HCT116 (cell line): ENCODE measurements at regions not wholly inside any gene's neighbourhood (a gene's known extent, or its start where the extent isn't known, plus 50 kb on each side); places are given as distances from the start of the nearest gene placed in this dataset.

ENCODE experiments used
- ATAC-seq: fragments of 200-7000 bp; cut with Tn5 transposase; 2 replicates; pipeline ENCODE4 v1.9.1; 2020; ENCODE audit warnings: mild to moderate bottlenecking, moderate library complexity
- BruUV-seq: library from RNA; stranded (reverse); fragments of 400-500 nt; replicated peaks from 2 replicates; lab custom pipeline; 2021; lab: Mats Ljungman, UMichigan
- CTCF ChIA-PET: fragments of 300-600 bp; sonication (Branson Sonifier 250); formaldehyde crosslinking; loops from one replicate; lab custom pipeline; 2021; ENCODE audit warnings: antibody characterized with exemption; lab: Charles Lee
- POLR2A ChIA-PET: fragments of 300-600, 350-600 bp; sonication (Branson Sonifier 250); formaldehyde crosslinking; loops from one replicate; lab custom pipeline; 2021; ENCODE audit warnings: antibody characterized with exemption; lab: Charles Lee
- RAD21 ChIA-PET, 2 experiments: fragments of 300-600 bp; sonication (Branson Sonifier 250); formaldehyde crosslinking; loops; one replicate each; lab custom pipeline; 2023; ENCODE audit warnings: low total read pairs in 2 of 2; ENCODE audit not compliant: uncharacterized antibody in 2 of 2, unreplicated experiment in 2 of 2, low non-redundant PET in 1 of 2; lab: Charles Lee
- DNase-seq: peaks from one replicate; pipeline ENCODE4 v3.0.0-alpha.2; 2010; ENCODE audit warnings: low read depth, low spot score
- H2AFZ ChIP-seq: fragments of 200-600 bp; shearing (Covaris generic), sonication (generic); 2 replicates; pipeline ENCODE4 v1.6.1; 2017; ENCODE audit warnings: low read depth, mixed run types, mixed read lengths, antibody characterized with exemption, low read length; ENCODE audit not compliant: poor library complexity, severe bottlenecking
- H3K27ac ChIP-seq: 2 replicates; pipeline ENCODE4 v1.5.1; 2012; ENCODE audit warnings: low read depth, low read length
- H3K27me3 ChIP-seq: fragments of 200-600 bp; sonication (generic); 2 replicates; pipeline ENCODE4 v1.6.1; 2016; ENCODE audit warnings: mixed run types, low read length, mixed read lengths; ENCODE audit not compliant: insufficient read depth
- H3K36me3 ChIP-seq, 2 experiments: fragments of 200-500 bp in 1 of 2; fragments of 200-600 bp in 1 of 2; sonication (Bioruptor generic) in 1 of 2; sonication (generic) in 1 of 2; 2 replicates each; pipeline versions ENCODE4 v1.5.1 to v1.6.1; 2014 to 2016; ENCODE audit warnings: low read length in 2 of 2, inconsistent platforms in 1 of 2, mixed read lengths in 1 of 2, mixed run types in 1 of 2; ENCODE audit not compliant: insufficient read depth in 2 of 2, control insufficient read depth in 1 of 2
- H3K4me1 ChIP-seq, 2 experiments: fragments of 200-600 bp in 1 of 2; sonication (generic) in 1 of 2; 2 replicates each; pipeline versions ENCODE4 v1.5.1 to v1.6.1; 2012 to 2017; ENCODE audit warnings: low read length in 2 of 2, inconsistent platforms in 1 of 2, mild to moderate bottlenecking in 1 of 2, mixed read lengths in 1 of 2, mixed run types in 1 of 2, moderate library complexity in 1 of 2; ENCODE audit not compliant: insufficient read depth in 2 of 2, control insufficient read depth in 1 of 2
- H3K4me2 ChIP-seq: fragments of 200-600 bp; sonication (generic); 2 replicates; pipeline ENCODE4 v1.6.1; 2017; ENCODE audit warnings: mixed run types, low read length, mixed read lengths
- H3K4me3 ChIP-seq, 2 experiments: fragments of 200-600 bp in 1 of 2; sonication (generic) in 1 of 2; replicated peaks in 1 of 2; 2 replicates each; pipeline ENCODE4 v1.5.1; 2011 to 2016; ENCODE audit warnings: low read length in 2 of 2, control low read depth in 1 of 2, low read depth in 1 of 2, mild to moderate bottlenecking in 1 of 2, mixed read lengths in 1 of 2, mixed run types in 1 of 2
- H3K79me2 ChIP-seq: fragments of 200-600 bp; sonication (generic); 2 replicates; pipeline ENCODE4 v1.6.1; 2017; ENCODE audit warnings: mild to moderate bottlenecking, mixed run types, low read length, moderate library complexity, mixed read lengths; ENCODE audit not compliant: insufficient read depth
- H3K9ac ChIP-seq: fragments of 200-600 bp; sonication (generic); 2 replicates; pipeline ENCODE4 v1.6.1; 2016; ENCODE audit warnings: low read length, mixed read lengths
- H3K9me2 ChIP-seq: fragments of 200-600 bp; sonication (generic), shearing (Covaris generic); 2 replicates; pipeline ENCODE4 v1.6.1; 2017; ENCODE audit warnings: mixed run types, mild to moderate bottlenecking, moderate library complexity; ENCODE audit not compliant: insufficient read depth
- H3K9me3 ChIP-seq, 2 experiments: fragments of 200-500 bp in 1 of 2; fragments of 200-600 bp in 1 of 2; sonication (Bioruptor generic) in 1 of 2; sonication (generic) in 1 of 2; 2 replicates each; pipeline ENCODE4 v1.6.1; 2014 to 2017; ENCODE audit warnings: low read length in 2 of 2, mixed read lengths in 2 of 2, inconsistent platforms in 1 of 2, low read depth in 1 of 2, mild to moderate bottlenecking in 1 of 2, mixed run types in 1 of 2, moderate library complexity in 1 of 2; ENCODE audit not compliant: control insufficient read depth in 1 of 2, insufficient read depth in 1 of 2
- H4K20me1 ChIP-seq: fragments of 200-600 bp; sonication (generic), shearing (Covaris generic); 2 replicates; pipeline ENCODE4 v1.6.1; 2017; ENCODE audit warnings: mixed run types, mild to moderate bottlenecking, moderate library complexity; ENCODE audit not compliant: insufficient read depth
- CEBPB ChIP-seq: IDR thresholded peaks from 2 replicates; pipeline ENCODE4 v1.6.1; 2012; ENCODE audit warnings: low read depth
- ELF1 ChIP-seq: IDR thresholded peaks from 2 replicates; pipeline ENCODE4 v1.6.1; 2012; ENCODE audit warnings: low read depth, borderline replicate concordance
- EZH2phosphoT487 ChIP-seq: fragments of 200-600 bp; IDR thresholded peaks from 2 replicates; pipeline ENCODE4 v1.6.1; 2018; ENCODE audit warnings: antibody characterized with exemption, borderline replicate concordance
- FOSL1 ChIP-seq: IDR thresholded peaks from 2 replicates; pipeline ENCODE4 v1.6.1; 2012; ENCODE audit warnings: low read depth
- JUND ChIP-seq: IDR thresholded peaks from 2 replicates; pipeline ENCODE4 v1.6.1; 2012
- POLR2AphosphoS5 ChIP-seq: IDR thresholded peaks from 2 replicates; pipeline ENCODE4 v1.6.1; 2011; ENCODE audit warnings: mild to moderate bottlenecking, low read depth, low read length, moderate library complexity
- SIN3A ChIP-seq: IDR thresholded peaks from 2 replicates; pipeline ENCODE4 v1.6.1; 2012; ENCODE audit warnings: low read depth
- SRF ChIP-seq: IDR thresholded peaks from 2 replicates; pipeline ENCODE4 v1.6.1; 2012; ENCODE audit warnings: low read depth
- TCF7L2 ChIP-seq: IDR thresholded peaks from 2 replicates; pipeline ENCODE4 v1.7.0; 2011; ENCODE audit warnings: borderline replicate concordance, inconsistent platforms; ENCODE audit not compliant: insufficient read depth, insufficient read length; ENCODE audit errors: extremely low read depth
- YY1 ChIP-seq: IDR thresholded peaks from 2 replicates; pipeline ENCODE4 v1.6.1; 2011; ENCODE audit warnings: low read length, low read depth, moderate library complexity, mild to moderate bottlenecking; ENCODE audit not compliant: insufficient replicate concordance; ENCODE audit errors: extremely low read depth
- ZFX ChIP-seq: fragments of 450-650 bp; IDR thresholded peaks from 2 replicates; pipeline ENCODE4 v1.6.1; 2017
- ZNF274 ChIP-seq: fragments of 200-500 bp; sonication (Bioruptor generic); IDR thresholded peaks from 2 replicates; pipeline ENCODE4 v1.6.1; 2014; ENCODE audit warnings: mild to moderate bottlenecking, low read depth, low read length, inconsistent platforms
- intact Hi-C: fragments of 100-400 bp; cut with micrococcal nuclease; formaldehyde crosslinking; loops from 2 replicates; pipeline ENCODE4 v1.10.0; 2022
- TF ChIP-seq, protein P1 (sequence below): IDR thresholded peaks from 2 replicates; pipeline ENCODE4 v1.6.1; 2012; ENCODE audit warnings: low read depth
- TF ChIP-seq, protein P2 (sequence below), 3 experiments: fragments of 200-600 bp in 1 of 3; sonication (generic) in 1 of 3; IDR thresholded peaks in 2 of 3; conservative IDR thresholded peaks in 1 of 3; 2 replicates each; pipeline ENCODE4 v1.5.1; 2012 to 2017; ENCODE audit warnings: low read depth in 2 of 3, low read length in 2 of 3, antibody characterized with exemption in 1 of 3, borderline replicate concordance in 1 of 3, control low read depth in 1 of 3, mild to moderate bottlenecking in 1 of 3, mixed read lengths in 1 of 3, mixed run types in 1 of 3, moderate library complexity in 1 of 3; ENCODE audit not compliant: insufficient read depth in 1 of 3
- TF ChIP-seq, protein P3 (sequence below): IDR thresholded peaks from 2 replicates; pipeline ENCODE4 v1.6.1; 2012
- TF ChIP-seq, protein P4 (sequence below): IDR thresholded peaks from 2 replicates; pipeline ENCODE4 v1.6.1; 2012

DNA sequence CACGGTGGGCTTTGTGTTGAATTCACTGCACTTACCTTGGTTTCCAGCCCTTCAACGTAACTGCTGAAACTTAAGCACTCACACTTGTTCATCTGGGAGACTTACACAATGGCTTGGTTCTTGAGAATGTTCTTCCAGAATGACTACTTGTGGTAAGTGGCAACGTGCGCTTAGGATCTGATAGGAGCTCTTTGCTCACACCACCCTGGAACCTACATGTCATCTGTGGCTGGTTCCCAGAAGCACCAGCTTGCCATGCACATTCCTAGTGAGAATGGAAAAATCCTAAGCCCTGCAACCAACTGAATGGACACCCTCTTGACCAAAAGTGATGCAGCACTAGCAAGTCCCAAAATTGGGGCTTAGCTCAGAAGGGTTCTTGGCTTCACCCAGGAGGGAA lies 59.0 kb upstream of the FAM181A start:
- RAD21 ChIA-PET = no interaction called here
- ATAC-seq = no peak
- no peak for TF ChIP-seq SRF
- TF ChIP-seq TCF7L2 = no peak
- no peak for TF ChIP-seq POLR2AphosphoS5
- TF ChIP-seq EZH2phosphoT487 = no peak
- TF ChIP-seq YY1 = no peak
- BruUV-seq = no TSS peak
- Histone ChIP-seq H3K4me3 (no peak overlapping the region), H3K9me3 (no peaks in the 10 kb centered on the region), H3K4me2 (no peak overlapping the region), H3K36me3 (no peaks in the 10 kb centered on the region), H2AFZ (no peak overlapping the region), H3K27me3 (peaks cover 68% of the 10 kb centered on the region), H3K9me2 (no peaks in the 10 kb centered on the region), H3K27ac (no peak overlapping the region), H4K20me1 (no peaks in the 10 kb centered on the region), H3K79me2 (no peaks in the 10 kb centered on the region), H3K4me1 (no peaks in the 10 kb centered on the region), H3K9ac (no peak overlapping the region)
- intact Hi-C loops = no loop called here
- CTCF ChIA-PET = no interaction called here
- DNase-seq = no peak
- POLR2A ChIA-PET = no interaction called here

DNA sequence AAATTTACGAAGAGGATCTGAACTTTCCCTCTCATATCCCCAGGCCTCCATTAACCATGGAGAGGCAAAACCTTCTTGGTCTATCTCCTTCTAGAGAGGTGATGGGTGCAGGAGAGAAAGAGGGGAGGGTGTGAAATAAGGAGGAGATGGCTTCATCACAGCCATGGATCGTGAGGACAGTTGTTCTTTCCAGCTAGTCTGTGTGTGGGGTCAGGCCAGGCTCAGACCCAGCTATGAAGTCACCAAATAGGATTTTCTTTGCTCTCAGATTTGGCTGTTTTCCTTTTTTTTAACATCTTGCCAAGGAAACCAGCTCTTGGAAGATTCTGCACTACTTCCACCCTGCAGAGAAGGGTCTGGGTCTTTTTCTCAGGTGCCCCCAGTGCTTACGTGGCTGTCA lies 64.9 kb upstream of the FAM181A start:
- no peaks in the 10 kb centered on the region for H3K9me3 ChIP-seq
- BruUV-seq = no TSS peak
- H2AFZ ChIP-seq = no peak overlapping the region
- H3K79me2 ChIP-seq = no peaks in the 10 kb centered on the region
- H3K9me2 ChIP-seq = no peaks in the 10 kb centered on the region
- no peak overlapping the region for H3K4me2 ChIP-seq
- no peak overlapping the region for H3K9ac ChIP-seq
- no peaks in the 10 kb centered on the region for H3K36me3 ChIP-seq
- H3K27ac ChIP-seq = no peak overlapping the region
- CTCF ChIA-PET = no interaction called here
- H3K27me3 ChIP-seq = peaks cover 51% of the 10 kb centered on the region
- no peak for DNase-seq
- POLR2A ChIA-PET = no interaction called here
- intact Hi-C loops = no loop called here
- no peaks in the 10 kb centered on the region for H4K20me1 ChIP-seq
- H3K4me1 ChIP-seq = no peaks in the 10 kb centered on the region
- RAD21 ChIA-PET = no interaction called here
- H3K4me3 ChIP-seq = no peak overlapping the region
- no peak for ATAC-seq
- TF ChIP-seq CEBPB = no peak
- TF ChIP-seq YY1 = no peak
- no peak for TF ChIP-seq TCF7L2
- no peak for TF ChIP-seq SIN3A
- no peak for TF ChIP-seq ZNF274
- TF ChIP-seq, protein P1, sequence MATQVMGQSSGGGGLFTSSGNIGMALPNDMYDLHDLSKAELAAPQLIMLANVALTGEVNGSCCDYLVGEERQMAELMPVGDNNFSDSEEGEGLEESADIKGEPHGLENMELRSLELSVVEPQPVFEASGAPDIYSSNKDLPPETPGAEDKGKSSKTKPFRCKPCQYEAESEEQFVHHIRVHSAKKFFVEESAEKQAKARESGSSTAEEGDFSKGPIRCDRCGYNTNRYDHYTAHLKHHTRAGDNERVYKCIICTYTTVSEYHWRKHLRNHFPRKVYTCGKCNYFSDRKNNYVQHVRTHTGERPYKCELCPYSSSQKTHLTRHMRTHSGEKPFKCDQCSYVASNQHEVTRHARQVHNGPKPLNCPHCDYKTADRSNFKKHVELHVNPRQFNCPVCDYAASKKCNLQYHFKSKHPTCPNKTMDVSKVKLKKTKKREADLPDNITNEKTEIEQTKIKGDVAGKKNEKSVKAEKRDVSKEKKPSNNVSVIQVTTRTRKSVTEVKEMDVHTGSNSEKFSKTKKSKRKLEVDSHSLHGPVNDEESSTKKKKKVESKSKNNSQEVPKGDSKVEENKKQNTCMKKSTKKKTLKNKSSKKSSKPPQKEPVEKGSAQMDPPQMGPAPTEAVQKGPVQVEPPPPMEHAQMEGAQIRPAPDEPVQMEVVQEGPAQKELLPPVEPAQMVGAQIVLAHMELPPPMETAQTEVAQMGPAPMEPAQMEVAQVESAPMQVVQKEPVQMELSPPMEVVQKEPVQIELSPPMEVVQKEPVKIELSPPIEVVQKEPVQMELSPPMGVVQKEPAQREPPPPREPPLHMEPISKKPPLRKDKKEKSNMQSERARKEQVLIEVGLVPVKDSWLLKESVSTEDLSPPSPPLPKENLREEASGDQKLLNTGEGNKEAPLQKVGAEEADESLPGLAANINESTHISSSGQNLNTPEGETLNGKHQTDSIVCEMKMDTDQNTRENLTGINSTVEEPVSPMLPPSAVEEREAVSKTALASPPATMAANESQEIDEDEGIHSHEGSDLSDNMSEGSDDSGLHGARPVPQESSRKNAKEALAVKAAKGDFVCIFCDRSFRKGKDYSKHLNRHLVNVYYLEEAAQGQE = no peak
- TF ChIP-seq, protein P2, sequence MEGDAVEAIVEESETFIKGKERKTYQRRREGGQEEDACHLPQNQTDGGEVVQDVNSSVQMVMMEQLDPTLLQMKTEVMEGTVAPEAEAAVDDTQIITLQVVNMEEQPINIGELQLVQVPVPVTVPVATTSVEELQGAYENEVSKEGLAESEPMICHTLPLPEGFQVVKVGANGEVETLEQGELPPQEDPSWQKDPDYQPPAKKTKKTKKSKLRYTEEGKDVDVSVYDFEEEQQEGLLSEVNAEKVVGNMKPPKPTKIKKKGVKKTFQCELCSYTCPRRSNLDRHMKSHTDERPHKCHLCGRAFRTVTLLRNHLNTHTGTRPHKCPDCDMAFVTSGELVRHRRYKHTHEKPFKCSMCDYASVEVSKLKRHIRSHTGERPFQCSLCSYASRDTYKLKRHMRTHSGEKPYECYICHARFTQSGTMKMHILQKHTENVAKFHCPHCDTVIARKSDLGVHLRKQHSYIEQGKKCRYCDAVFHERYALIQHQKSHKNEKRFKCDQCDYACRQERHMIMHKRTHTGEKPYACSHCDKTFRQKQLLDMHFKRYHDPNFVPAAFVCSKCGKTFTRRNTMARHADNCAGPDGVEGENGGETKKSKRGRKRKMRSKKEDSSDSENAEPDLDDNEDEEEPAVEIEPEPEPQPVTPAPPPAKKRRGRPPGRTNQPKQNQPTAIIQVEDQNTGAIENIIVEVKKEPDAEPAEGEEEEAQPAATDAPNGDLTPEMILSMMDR (IDR thresholded peaks at IDR 0.05 in 2 of 3, conservative IDR thresholded peaks at IDR 0.05 in 1 of 3; ENCODE audit: borderline replicate concordance in 1 of 3, insufficient read depth in 1 of 3, low read depth in 2 of 3, low read length in 2 of 3) = no peak
- TF ChIP-seq FOSL1 = no peak
- no peak for TF ChIP-seq ZFX
- no peak for TF ChIP-seq ELF1
- TF ChIP-seq, protein P3, sequence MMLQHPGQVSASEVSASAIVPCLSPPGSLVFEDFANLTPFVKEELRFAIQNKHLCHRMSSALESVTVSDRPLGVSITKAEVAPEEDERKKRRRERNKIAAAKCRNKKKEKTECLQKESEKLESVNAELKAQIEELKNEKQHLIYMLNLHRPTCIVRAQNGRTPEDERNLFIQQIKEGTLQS = no peak
- TF ChIP-seq, protein P4, sequence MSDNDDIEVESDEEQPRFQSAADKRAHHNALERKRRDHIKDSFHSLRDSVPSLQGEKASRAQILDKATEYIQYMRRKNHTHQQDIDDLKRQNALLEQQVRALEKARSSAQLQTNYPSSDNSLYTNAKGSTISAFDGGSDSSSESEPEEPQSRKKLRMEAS = no peak
- TF ChIP-seq JUND = no peak
- no peak for TF ChIP-seq EZH2phosphoT487
